ENCODE measurements at regions not wholly inside any gene's neighbourhood (a gene's known extent, or its start where the extent isn't known, plus 50 kb on each side); places are given as distances from the start of the nearest gene placed in this dataset.

DNA sequence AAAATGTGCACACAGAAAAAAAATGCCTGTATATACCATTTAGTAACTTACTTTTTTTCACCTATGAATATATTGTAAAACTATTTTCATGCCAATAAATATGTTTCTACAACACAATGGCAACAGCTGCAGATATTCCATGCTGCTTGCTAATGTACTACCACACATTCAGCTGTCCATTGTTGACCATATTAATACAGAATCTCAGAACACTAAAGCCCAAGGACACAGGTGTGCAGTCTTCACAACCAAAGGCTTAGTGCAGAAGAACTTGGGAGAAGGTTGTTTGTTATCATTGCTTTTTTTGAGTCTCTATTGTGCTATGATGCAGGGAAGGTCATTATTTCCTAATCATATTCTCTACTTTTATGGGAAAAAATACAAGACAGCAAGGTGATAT, 79.6 kb downstream of the DIPK2A start:
- H3K9me3 ChIP-seq (ENCODE audit: control insufficient read depth, low read length, poor library complexity, severe bottlenecking), result no peaks in the 10 kb centered on the region
- Mint-ChIP-seq H3K36me3 (ENCODE audit: low read depth) (no peaks in the 10 kb centered on the region), H3K4me3 (no peak overlapping the region), H3K4me1 (no peaks in the 10 kb centered on the region), H3K27me3 (peaks cover 16% of the 10 kb centered on the region), H3K27ac (no peak overlapping the region)
- DNase-seq (no peak), ATAC-seq (no peak)

DNA sequence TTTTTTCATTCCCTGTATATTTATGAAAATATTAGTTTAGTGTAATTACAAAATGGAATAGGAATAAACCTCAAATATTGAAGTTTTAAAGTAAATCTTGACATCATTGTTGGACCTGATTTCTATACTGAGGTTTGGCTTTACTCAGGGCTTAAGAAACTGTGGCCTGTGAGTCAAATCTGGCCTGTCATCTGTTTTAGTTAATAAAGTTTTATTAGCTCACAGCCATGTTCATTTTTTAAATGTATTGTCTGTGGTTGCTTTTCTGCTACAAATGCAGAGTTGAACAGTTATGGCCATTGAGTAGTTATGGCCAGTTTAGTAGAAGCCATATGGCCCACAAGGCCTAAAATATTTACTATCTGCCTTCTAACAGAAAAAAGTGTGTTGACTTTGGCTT, 80.7 kb downstream of the DIPK2A start:
- ATAC-seq, result no peak
- Mint-ChIP-seq H3K27ac (no peak overlapping the region), H3K4me1 (no peaks in the 10 kb centered on the region), H3K4me3 (no peak overlapping the region), H3K27me3 (peaks cover 22% of the 10 kb centered on the region), H3K36me3 (ENCODE audit: low read depth) (no peaks in the 10 kb centered on the region)
- DNase-seq, result no peak
- no peaks in the 10 kb centered on the region for H3K9me3 ChIP-seq (ENCODE audit: control insufficient read depth, low read length, poor library complexity, severe bottlenecking)

DNA sequence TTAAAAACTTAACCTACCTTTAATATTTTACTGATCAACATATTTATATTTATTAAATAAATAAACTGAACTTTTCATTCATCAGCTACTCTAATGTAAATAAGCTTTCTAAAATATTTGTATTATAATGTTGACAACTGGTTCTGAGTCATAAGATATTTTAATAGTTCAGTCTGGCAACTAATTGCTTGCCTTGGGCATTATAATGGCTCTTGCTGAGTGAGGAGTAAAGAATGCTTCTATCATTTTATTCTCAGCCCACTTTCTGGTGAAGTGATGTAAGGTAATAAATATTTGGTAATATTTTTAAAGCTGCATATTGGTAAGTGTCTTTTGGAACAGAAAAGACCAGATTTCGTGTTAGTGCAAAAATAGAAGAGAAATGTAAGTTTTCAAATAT, 81.5 kb downstream of the DIPK2A start:
- no peaks in the 10 kb centered on the region for H3K9me3 ChIP-seq (ENCODE audit: control insufficient read depth, low read length, poor library complexity, severe bottlenecking)
- DNase-seq, result no peak
- H3K4me3 Mint-ChIP-seq, result no peak overlapping the region

DNA sequence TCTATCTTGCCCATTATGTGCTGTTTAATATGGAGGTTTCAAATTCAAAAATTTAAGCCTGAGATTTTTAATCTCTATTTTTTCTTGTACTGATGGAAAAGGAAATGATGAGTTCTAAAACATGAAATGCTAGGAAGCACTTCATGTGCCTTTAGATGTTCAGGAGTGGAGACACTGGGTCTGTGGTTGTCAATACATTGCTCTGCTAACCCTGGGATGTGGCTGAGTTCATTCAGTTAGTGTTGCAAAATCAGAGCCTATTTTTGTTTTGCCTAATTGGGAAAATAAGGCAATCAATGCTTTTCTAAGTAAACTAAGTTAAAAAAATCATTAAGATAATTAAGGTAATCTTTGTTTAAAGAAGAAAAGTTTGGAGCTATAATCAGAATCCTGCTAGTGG, 83.1 kb downstream of the DIPK2A start:
- ATAC-seq (no peak), DNase-seq (no peak)
- Mint-ChIP-seq H3K4me1 (no peaks in the 10 kb centered on the region), H3K27me3 (peaks cover 16% of the 10 kb centered on the region), H3K27ac (no peak overlapping the region), H3K4me3 (no peak overlapping the region), H3K36me3 (ENCODE audit: low read depth) (no peaks in the 10 kb centered on the region)
- H3K9me3 ChIP-seq (ENCODE audit: control insufficient read depth, low read length, poor library complexity, severe bottlenecking), result no peaks in the 10 kb centered on the region

More for the DNA sequence above, 81.5 kb downstream of the DIPK2A start:
- Mint-ChIP-seq H3K36me3 (ENCODE audit: low read depth) (no peaks in the 10 kb centered on the region), H3K27ac (no peak overlapping the region), H3K27me3 (peaks cover 22% of the 10 kb centered on the region), H3K4me1 (no peaks in the 10 kb centered on the region)
- ATAC-seq, result no peak

DNA sequence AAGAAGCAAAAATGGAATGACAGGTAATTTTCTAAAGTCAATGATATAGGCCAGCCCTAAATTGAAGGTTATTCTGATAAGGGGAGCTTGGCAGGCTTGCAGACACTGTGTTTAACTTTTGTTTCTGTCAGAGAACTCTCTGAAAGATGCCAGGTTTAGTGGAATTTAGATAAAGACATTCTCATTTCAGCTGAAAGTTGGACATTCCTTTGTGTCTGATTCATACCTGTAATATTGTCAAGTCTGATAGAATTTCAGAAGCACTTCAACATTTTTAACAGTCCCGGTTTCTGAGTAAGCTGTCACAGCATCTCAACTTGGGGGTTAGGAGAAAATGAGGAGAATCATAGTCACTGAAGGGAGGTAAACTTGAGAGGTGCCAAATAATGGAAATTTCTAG, 84.0 kb downstream of the DIPK2A start:
- Mint-ChIP-seq H3K27ac (no peak overlapping the region), H3K36me3 (ENCODE audit: low read depth) (no peaks in the 10 kb centered on the region), H3K27me3 (peaks cover 16% of the 10 kb centered on the region), H3K4me1 (no peaks in the 10 kb centered on the region), H3K4me3 (no peak overlapping the region)
- DNase-seq, result no peak
- no peaks in the 10 kb centered on the region for H3K9me3 ChIP-seq (ENCODE audit: control insufficient read depth, low read length, poor library complexity, severe bottlenecking)
- no peak for ATAC-seq

DNA sequence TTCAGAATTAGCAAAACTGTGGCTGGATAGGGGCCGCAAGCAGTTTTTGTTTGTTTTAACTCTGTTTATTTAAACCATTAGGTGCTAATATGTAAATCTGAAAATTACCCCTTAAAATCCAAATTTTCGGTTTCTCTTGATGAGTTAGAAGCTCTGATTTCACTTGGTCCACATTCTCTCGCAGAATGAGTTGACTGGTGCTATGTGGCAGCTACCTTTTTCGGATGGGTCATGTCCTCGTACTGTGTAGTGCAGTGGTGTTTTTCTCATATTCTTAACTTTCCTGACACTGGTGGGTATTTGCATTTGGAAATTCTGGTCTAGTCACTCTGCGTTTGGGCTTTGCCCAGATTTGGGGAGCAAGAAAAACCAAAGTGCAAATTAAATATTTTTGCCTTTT, 87.1 kb downstream of the DIPK2A start:
- Mint-ChIP-seq H3K4me1 (no peaks in the 10 kb centered on the region), H3K27me3 (peaks cover 12% of the 10 kb centered on the region), H3K36me3 (ENCODE audit: low read depth) (no peaks in the 10 kb centered on the region), H3K27ac (no peak overlapping the region), H3K4me3 (no peak overlapping the region)
- DNase-seq, result no peak
- no peaks in the 10 kb centered on the region for H3K9me3 ChIP-seq (ENCODE audit: control insufficient read depth, low read length, poor library complexity, severe bottlenecking)
- no peak for ATAC-seq

DNA sequence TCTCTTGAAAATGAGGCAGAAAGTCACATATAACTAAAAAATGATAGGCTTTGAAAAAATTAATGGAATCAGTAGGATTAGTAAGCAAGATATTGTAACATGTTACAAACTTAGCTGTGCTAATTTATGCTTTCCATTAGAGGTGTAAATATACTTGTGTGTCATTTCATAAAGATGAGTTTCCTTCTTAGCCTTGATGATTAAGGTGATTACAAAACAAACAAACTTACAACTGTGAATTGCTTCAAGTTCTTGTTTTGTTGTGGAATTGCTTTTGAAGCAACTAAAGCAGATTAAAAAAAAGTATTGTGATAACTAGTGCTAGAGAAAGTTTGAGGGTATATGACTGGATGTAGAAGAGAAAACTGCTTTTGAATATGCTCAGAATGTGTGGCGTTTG, 87.9 kb downstream of the DIPK2A start:
- DNase-seq (no peak), ATAC-seq (no peak)
- no peak overlapping the region for H3K27ac Mint-ChIP-seq

DNA sequence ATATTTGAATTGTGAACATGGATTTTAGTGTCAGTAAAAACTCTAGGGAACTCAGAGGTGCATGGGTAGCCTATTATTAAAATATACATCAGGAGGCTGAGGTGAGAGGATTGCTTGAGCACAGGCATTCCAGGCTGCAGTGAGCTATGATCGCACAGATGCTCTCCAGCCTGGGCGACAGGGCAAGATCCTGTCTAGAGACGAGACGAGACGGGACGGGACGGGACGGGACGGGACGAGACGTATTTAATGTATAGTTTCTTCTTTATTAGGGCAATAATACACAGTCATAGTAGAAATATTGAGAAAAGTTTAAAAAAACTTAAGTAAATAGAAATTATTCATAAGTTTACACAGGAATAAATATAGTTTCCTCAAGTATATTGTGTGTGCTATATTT, 89.3 kb downstream of the DIPK2A start:
- no peak overlapping the region for H3K27ac Mint-ChIP-seq
- no peak overlapping the region for H3K4me3 Mint-ChIP-seq
- no peaks in the 10 kb centered on the region for H3K9me3 ChIP-seq (ENCODE audit: control insufficient read depth, low read length, poor library complexity, severe bottlenecking)
- ATAC-seq, result no peak
- no peak for DNase-seq
- no peaks in the 10 kb centered on the region for H3K36me3 Mint-ChIP-seq (ENCODE audit: low read depth)
- H3K4me1 Mint-ChIP-seq, result no peaks in the 10 kb centered on the region
- H3K27me3 Mint-ChIP-seq, result peaks cover 7% of the 10 kb centered on the region

More for the DNA sequence above, 87.9 kb downstream of the DIPK2A start:
- Mint-ChIP-seq H3K4me3 (no peak overlapping the region), H3K36me3 (ENCODE audit: low read depth) (no peaks in the 10 kb centered on the region), H3K4me1 (no peaks in the 10 kb centered on the region), H3K27me3 (peaks cover 7% of the 10 kb centered on the region)
- H3K9me3 ChIP-seq (ENCODE audit: control insufficient read depth, low read length, poor library complexity, severe bottlenecking), result no peaks in the 10 kb centered on the region

DNA sequence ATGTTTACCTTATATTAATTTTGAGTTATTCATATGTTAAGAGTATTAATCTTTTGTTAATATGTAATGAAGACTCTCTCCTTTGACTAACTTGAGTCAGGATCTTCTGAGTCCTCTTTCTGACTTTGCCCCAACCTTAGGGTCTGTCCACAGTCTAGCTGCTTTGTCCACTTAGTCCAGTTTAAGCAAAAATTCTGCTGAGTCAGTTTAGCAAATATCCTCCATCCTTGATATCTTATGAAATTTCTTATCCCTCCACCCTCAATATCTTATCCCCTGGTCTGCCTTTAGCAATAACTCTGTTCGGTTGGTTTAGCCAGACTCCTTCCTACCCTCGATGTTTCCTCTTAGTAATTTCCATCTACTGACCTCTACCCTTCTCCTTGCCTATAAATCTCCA, 91.7 kb downstream of the DIPK2A start:
- H3K27me3 Mint-ChIP-seq, result no peaks in the 10 kb centered on the region
- no peaks in the 10 kb centered on the region for H3K4me1 Mint-ChIP-seq
- no peaks in the 10 kb centered on the region for H3K9me3 ChIP-seq (ENCODE audit: control insufficient read depth, low read length, poor library complexity, severe bottlenecking)
- H3K4me3 Mint-ChIP-seq, result no peak overlapping the region
- H3K27ac Mint-ChIP-seq, result no peak overlapping the region
- no peaks in the 10 kb centered on the region for H3K36me3 Mint-ChIP-seq (ENCODE audit: low read depth)
- DNase-seq, result no peak
- no peak for ATAC-seq

DNA sequence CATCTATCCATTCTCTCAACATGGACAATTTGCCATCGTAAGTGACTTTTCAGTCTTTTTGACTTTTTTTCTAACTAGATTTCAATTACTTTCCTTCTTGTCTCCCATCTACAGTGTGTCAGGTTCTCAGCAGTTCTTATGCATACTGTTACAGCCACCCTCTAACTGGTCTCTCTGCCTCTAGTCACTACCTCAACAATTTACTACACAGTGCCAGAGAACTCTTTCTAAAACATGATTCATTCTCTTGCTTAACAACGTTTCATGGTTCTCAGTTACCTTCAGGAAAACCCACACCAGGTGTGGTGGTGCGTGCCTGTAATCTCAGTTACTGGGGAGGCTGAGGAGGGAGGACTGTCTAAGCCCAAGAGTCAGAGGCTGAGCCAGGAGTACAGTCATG, 95.4 kb downstream of the DIPK2A start:
- Mint-ChIP-seq H3K36me3 (ENCODE audit: low read depth) (no peaks in the 10 kb centered on the region), H3K27me3 (no peaks in the 10 kb centered on the region), H3K4me1 (no peaks in the 10 kb centered on the region), H3K4me3 (no peak overlapping the region), H3K27ac (no peak overlapping the region)
- peaks cover 5% of the 10 kb centered on the region for H3K9me3 ChIP-seq (ENCODE audit: control insufficient read depth, low read length, poor library complexity, severe bottlenecking)
- no peak for DNase-seq
- ATAC-seq, result no peak

DNA sequence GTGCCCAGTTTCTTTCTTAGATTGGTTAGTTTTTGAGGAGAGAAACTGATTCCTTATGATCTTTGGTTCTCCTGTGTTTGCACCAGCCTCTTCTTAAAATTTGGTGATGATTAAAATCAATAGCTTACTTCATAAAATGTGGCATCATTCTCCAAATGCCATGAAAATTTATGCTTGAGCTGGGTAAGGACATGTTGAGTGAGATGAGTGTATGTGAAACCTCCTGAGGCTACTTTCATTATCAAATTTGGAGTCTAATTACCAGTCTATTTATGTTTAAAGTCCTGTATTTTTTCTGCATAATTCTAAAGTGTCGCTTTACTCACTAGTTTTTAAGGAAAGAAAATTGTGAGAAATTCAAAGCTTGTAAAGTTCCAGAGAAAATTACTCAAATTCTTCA, 102.1 kb downstream of the DIPK2A start:
- H3K9me3 ChIP-seq (ENCODE audit: control insufficient read depth, low read length, poor library complexity, severe bottlenecking), result peaks cover 10% of the 10 kb centered on the region
- no peak overlapping the region for H3K4me3 Mint-ChIP-seq
- H3K27me3 Mint-ChIP-seq, result no peaks in the 10 kb centered on the region
- DNase-seq, result no peak
- ATAC-seq, result no peak
- H3K27ac Mint-ChIP-seq, result no peak overlapping the region
- H3K4me1 Mint-ChIP-seq, result no peaks in the 10 kb centered on the region
- no peaks in the 10 kb centered on the region for H3K36me3 Mint-ChIP-seq (ENCODE audit: low read depth)

DNA sequence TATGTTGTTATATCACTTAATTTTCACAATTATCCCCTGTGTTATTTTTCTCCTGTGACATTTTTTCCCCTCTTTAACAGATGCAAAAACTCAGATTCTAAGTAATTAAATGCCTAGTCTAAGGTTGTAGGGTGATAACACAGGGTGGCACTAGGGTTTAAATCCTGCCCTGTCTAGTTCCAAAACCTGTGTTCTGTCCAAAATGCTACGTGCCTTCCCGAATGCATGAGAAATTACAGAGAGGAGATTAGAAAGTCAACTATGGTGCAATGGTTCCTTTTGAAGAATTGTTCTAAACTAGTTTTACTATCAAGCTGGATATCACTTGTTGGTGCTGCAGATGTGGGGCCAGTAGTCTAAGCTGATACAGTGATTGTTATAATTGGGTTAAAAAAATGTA, 108.0 kb downstream of the DIPK2A start:
- no peaks in the 10 kb centered on the region for H3K9me3 ChIP-seq (ENCODE audit: control insufficient read depth, low read length, poor library complexity, severe bottlenecking)
- peaks cover 8% of the 10 kb centered on the region for H3K27me3 Mint-ChIP-seq
- ATAC-seq (no peak), DNase-seq (no peak)
- no peaks in the 10 kb centered on the region for H3K36me3 Mint-ChIP-seq (ENCODE audit: low read depth)
- H3K27ac Mint-ChIP-seq, result no peak overlapping the region
- no peak overlapping the region for H3K4me3 Mint-ChIP-seq
- H3K4me1 Mint-ChIP-seq, result no peaks in the 10 kb centered on the region

DNA sequence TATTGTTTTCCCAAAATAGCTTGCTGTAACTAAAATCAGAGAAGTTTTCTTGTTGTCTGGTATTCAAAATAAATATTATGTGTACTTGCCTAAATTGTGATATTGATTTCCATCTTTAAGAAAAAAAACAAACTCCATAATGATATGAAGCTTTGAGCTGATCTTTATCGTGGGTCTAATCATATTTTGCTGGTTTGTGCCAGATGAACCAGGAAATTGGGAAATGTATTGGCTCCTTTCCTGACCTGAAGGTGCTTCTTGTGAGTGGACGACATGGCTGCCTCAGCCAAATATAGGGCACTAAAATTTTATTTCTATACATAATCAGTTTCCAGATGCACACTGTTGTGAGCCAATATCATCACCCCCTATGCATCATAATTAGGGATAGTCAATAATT, 113.3 kb downstream of the DIPK2A start:
- H3K36me3 Mint-ChIP-seq (ENCODE audit: low read depth), result no peaks in the 10 kb centered on the region
- H3K27ac Mint-ChIP-seq, result no peak overlapping the region
- no peak for DNase-seq
- no peaks in the 10 kb centered on the region for H3K4me1 Mint-ChIP-seq
- peaks cover 3% of the 10 kb centered on the region for H3K27me3 Mint-ChIP-seq
- H3K9me3 ChIP-seq (ENCODE audit: control insufficient read depth, low read length, poor library complexity, severe bottlenecking), result no peaks in the 10 kb centered on the region
- ATAC-seq, result no peak
- H3K4me3 Mint-ChIP-seq, result no peak overlapping the region

DNA sequence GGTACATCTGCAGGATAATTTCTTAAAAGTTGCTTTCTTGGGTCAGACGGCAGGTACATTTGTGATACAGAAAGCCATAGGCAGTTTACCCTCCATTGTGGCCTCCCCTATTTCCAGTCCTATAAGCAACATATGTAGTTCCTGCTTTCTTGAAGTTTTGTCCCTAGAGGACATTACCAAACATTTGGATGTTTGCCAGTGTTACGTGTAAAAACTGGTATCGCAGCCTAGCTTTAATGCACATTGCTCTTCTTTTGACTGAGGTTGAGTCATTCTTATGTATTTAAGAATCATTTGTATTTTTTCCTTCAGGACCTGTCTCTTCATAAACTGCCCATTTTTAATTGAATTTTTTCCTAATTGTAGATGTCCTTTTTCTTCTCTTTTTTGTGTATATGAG, 114.3 kb downstream of the DIPK2A start:
- no peaks in the 10 kb centered on the region for H3K27me3 Mint-ChIP-seq

DNA sequence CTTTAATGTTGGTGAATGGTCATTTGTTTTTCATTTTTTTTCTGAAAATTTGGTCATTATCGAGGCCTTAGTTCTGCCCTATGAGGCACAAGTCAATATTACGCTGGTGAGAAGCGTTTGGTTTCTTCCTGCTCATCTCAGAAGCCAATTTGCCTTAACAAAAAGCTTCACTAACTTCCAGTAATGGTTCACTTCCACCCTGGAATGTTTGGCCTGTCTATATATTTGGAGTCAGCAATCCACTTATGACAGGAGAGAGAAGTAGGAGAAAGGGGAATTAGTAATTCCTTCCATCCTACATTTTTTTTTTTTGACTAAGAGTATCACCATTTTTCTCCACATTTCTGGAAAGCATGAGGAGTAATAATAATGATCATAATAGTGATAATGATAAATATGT, 124.4 kb downstream of the DIPK2A start:
- no peak for ATAC-seq
- no peak overlapping the region for H3K4me3 Mint-ChIP-seq

More for the DNA sequence above, 114.3 kb downstream of the DIPK2A start:
- no peak for ATAC-seq
- Mint-ChIP-seq H3K4me3 (no peak overlapping the region), H3K4me1 (no peaks in the 10 kb centered on the region), H3K27ac (no peak overlapping the region), H3K36me3 (ENCODE audit: low read depth) (no peaks in the 10 kb centered on the region)
- no peaks in the 10 kb centered on the region for H3K9me3 ChIP-seq (ENCODE audit: control insufficient read depth, low read length, poor library complexity, severe bottlenecking)
- no peak for DNase-seq

More for the DNA sequence above, 124.4 kb downstream of the DIPK2A start:
- DNase-seq, result no peak
- Mint-ChIP-seq H3K27ac (no peak overlapping the region), H3K36me3 (ENCODE audit: low read depth) (peaks cover 3% of the 10 kb centered on the region), H3K27me3 (peaks cover 9% of the 10 kb centered on the region), H3K4me1 (no peaks in the 10 kb centered on the region)
- no peaks in the 10 kb centered on the region for H3K9me3 ChIP-seq (ENCODE audit: control insufficient read depth, low read length, poor library complexity, severe bottlenecking)

Measured in T-helper 17 cell (primary cell).